ENCODE measurements at regions not wholly inside any gene's neighbourhood (a gene's known extent, or its start where the extent isn't known, plus 50 kb on each side); places are given as distances from the start of the nearest gene placed in this dataset.

- no peak for DNase-seq
Observed at GRCh38 chr2:181252262-181253148, 204.7 kb upstream of the ITGA4 start.

GRCh38 chr2:181253438-181253837 lies 203.7 kb upstream of the ITGA4 start:
- no peak for DNase-seq

- DNase-seq, result no peak
Observed at GRCh38 chr2:181255651-181256050, 201.5 kb upstream of the ITGA4 start.

- DNase-seq, result no peak
Observed at GRCh38 chr2:181258720-181259119, 198.5 kb upstream of the ITGA4 start.

- no peak for DNase-seq
Observed at GRCh38 chr2:181262782-181263181, 194.4 kb upstream of the ITGA4 start.

- DNase-seq, result no peak
Observed at GRCh38 chr2:181264001-181264400, 193.2 kb upstream of the ITGA4 start.

- DNase-seq, result no peak
Observed at GRCh38 chr2:181264441-181264840, 192.7 kb upstream of the ITGA4 start.

- DNase-seq, result no peak
Observed at GRCh38 chr2:181266614-181267013, 190.6 kb upstream of the ITGA4 start.

GRCh38 chr2:181268174-181268867 lies 188.9 kb upstream of the ITGA4 start:
- no peak for DNase-seq

- DNase-seq, result no peak
Observed at GRCh38 chr2:181273986-181274385, 183.2 kb upstream of the ITGA4 start.

GRCh38 chr2:181275643-181276070 lies 181.5 kb upstream of the ITGA4 start:
- peak; percentile 7 for DNase-seq

- DNase-seq, result no peak
Observed at GRCh38 chr2:181281206-181281832, 175.9 kb upstream of the ITGA4 start.

GRCh38 chr2:181285116-181285515 lies 172.1 kb upstream of the ITGA4 start:
- no peak for DNase-seq

- no peak for DNase-seq
Observed at GRCh38 chr2:181289698-181290097, 167.5 kb upstream of the ITGA4 start.

GRCh38 chr2:181290182-181290581 lies 167.0 kb upstream of the ITGA4 start:
- DNase-seq, result no peak

GRCh38 chr2:181294979-181295378 lies 162.2 kb upstream of the ITGA4 start:
- no peak for DNase-seq

GRCh38 chr2:181300600-181301291 lies 156.4 kb upstream of the ITGA4 start:
- DNase-seq, result peak; percentile 44

- DNase-seq, result peak; percentile 11
Observed at GRCh38 chr2:181304011-181304844, 153.0 kb upstream of the ITGA4 start.

- DNase-seq, result peak; percentile 75
Observed at GRCh38 chr2:181305301-181306123, 151.7 kb upstream of the ITGA4 start.

GRCh38 chr2:181306785-181307184 lies 150.4 kb upstream of the ITGA4 start:
- no peak for DNase-seq
